GM23338 (cell line): ENCODE measurements at regions not wholly inside any gene's neighbourhood (a gene's known extent, or its start where the extent isn't known, plus 50 kb on each side); places are given as distances from the start of the nearest gene placed in this dataset.

ENCODE experiments used
- EZH2phosphoT487 ChIP-seq: fragments of 200-600 bp; sonication (generic); IDR thresholded peaks from one replicate; pipeline ENCODE4 v1.8.1; 2018; ENCODE audit warnings: antibody characterized with exemption; ENCODE audit not compliant: unreplicated experiment
- POLR2AphosphoS5 ChIP-seq: IDR thresholded peaks from 2 replicates; pipeline ENCODE4 v1.6.1; 2016; ENCODE audit warnings: antibody characterized with exemption, low read depth
- ZNF114 ChIP-seq: fragments of 250-450 bp; sonication (Bioruptor Pico); IDR thresholded peaks from 2 replicates; pipeline ENCODE4 v1.5.0; 2020; ENCODE audit warnings: mild to moderate bottlenecking, moderate library complexity
- TF ChIP-seq, protein P1 (sequence below), 2 experiments: fragments of 200-600 bp in 1 of 2; sonication (generic) in 1 of 2; conservative IDR thresholded peaks; 2 replicates each; pipeline versions ENCODE4 v1.5.1 to v1.6.1; 2016 to 2017; ENCODE audit warnings: antibody characterized with exemption in 2 of 2, low read depth in 2 of 2, mild to moderate bottlenecking in 2 of 2, moderate library complexity in 1 of 2

DNA sequence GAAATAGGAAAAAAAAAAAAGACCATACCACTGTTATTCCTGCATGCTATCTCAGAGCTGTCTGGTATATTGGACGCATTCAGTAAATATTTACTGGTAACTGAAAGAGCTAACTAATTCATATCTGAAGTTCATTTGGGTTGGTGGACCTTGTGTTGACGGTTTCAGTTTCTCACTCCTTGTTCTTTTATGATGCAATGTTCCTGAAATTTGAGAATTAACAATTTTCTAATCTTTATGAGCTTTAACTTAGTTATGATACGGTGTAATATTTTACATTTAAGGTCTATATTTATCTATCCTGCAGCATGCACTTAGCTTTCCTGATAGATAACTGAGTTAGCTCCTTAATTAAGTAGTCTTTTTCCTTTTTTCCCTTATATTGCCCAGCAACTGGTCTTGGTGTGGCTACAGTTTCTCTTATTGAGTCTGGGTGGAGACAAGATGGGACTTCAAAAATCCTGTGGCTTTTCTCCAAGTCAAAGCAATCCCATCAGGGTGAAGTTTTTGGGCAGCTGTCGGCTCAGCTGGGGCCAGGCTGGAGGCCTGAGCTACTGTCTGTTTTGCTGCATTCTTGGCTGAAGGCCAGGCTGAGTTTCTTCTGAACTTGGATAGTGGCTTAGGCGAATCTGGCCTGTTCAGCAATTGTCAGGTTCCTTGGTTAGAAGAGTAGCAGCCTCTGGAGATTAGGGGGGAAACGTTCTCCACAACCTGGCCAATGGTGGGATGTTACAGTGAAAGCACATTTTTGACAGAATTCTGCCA lies 78.4 kb upstream of the MEX3C start:
- TF ChIP-seq EZH2phosphoT487 (no peak), ZNF114 (no peak), POLR2AphosphoS5 (no peak)
- TF ChIP-seq, protein P1, sequence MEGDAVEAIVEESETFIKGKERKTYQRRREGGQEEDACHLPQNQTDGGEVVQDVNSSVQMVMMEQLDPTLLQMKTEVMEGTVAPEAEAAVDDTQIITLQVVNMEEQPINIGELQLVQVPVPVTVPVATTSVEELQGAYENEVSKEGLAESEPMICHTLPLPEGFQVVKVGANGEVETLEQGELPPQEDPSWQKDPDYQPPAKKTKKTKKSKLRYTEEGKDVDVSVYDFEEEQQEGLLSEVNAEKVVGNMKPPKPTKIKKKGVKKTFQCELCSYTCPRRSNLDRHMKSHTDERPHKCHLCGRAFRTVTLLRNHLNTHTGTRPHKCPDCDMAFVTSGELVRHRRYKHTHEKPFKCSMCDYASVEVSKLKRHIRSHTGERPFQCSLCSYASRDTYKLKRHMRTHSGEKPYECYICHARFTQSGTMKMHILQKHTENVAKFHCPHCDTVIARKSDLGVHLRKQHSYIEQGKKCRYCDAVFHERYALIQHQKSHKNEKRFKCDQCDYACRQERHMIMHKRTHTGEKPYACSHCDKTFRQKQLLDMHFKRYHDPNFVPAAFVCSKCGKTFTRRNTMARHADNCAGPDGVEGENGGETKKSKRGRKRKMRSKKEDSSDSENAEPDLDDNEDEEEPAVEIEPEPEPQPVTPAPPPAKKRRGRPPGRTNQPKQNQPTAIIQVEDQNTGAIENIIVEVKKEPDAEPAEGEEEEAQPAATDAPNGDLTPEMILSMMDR (conservative IDR thresholded peaks at IDR 0.05; ENCODE audit: low read depth in 2 of 2), result no peak
